ENCODE measurements at regions not wholly inside any gene's neighbourhood (a gene's known extent, or its start where the extent isn't known, plus 50 kb on each side); places are given as distances from the start of the nearest gene placed in this dataset.
"Not testable (repeated sequence)": the region's sequence is repeated elsewhere in the genome, so short reads cannot be mapped to it uniquely, and the experiment has no call there.

GRCh38 chr9:74107692-74108091 lies 389.4 kb upstream of the RORB start:
- DNase-seq: no peak

- DNase-seq: no peak
Measured at GRCh38 chr9:74115976-74116375, 381.2 kb upstream of the RORB start.

GRCh38 chr9:74117151-74117550 lies 380.0 kb upstream of the RORB start:
- no peak for DNase-seq

- no peak for DNase-seq
Measured at GRCh38 chr9:74117731-74118130, 379.4 kb upstream of the RORB start.

GRCh38 chr9:74120061-74120460 lies 377.1 kb upstream of the RORB start:
- no peak for DNase-seq

GRCh38 chr9:74120470-74120869 lies 376.7 kb upstream of the RORB start:
- DNase-seq: no peak

GRCh38 chr9:74122216-74122615 lies 374.9 kb upstream of the RORB start:
- no peak for DNase-seq

GRCh38 chr9:74122661-74123060 lies 374.5 kb upstream of the RORB start:
- DNase-seq: no peak

- no peak for DNase-seq
Measured at GRCh38 chr9:74125941-74126340, 371.2 kb upstream of the RORB start.

GRCh38 chr9:74132986-74133385 lies 364.1 kb upstream of the RORB start:
- DNase-seq: no peak

- no peak for DNase-seq
Measured at GRCh38 chr9:74133921-74134320, 363.2 kb upstream of the RORB start.

- no peak for DNase-seq
Measured at GRCh38 chr9:74138182-74138581, 359.0 kb upstream of the RORB start.

- DNase-seq: no peak
Measured at GRCh38 chr9:74140141-74140540, 357.0 kb upstream of the RORB start.

- DNase-seq: no peak
Measured at GRCh38 chr9:74147906-74148305, 349.2 kb upstream of the RORB start.

GRCh38 chr9:74172874-74173273 lies 324.3 kb upstream of the RORB start:
- DNase-seq: no peak

- DNase-seq: no peak
Measured at GRCh38 chr9:74173284-74173683, 323.9 kb upstream of the RORB start.

GRCh38 chr9:74197771-74198170 lies 299.4 kb upstream of the RORB start:
- DNase-seq: not testable (repeated sequence)

GRCh38 chr9:74205056-74205455 lies 292.1 kb upstream of the RORB start:
- DNase-seq: no peak

- no peak for DNase-seq
Measured at GRCh38 chr9:74218385-74219063, 278.6 kb upstream of the RORB start.

- DNase-seq: no peak
Measured at GRCh38 chr9:74220327-74220726, 276.8 kb upstream of the RORB start.

- DNase-seq: no peak
Measured at GRCh38 chr9:74236857-74237256, 260.3 kb upstream of the RORB start.

- peak; percentile 18 for DNase-seq
Measured at GRCh38 chr9:74245866-74246497, 251.2 kb upstream of the RORB start.

GRCh38 chr9:74255489-74255984 lies 241.6 kb upstream of the RORB start:
- no peak for DNase-seq

- DNase-seq: no peak
Measured at GRCh38 chr9:74275872-74276508, 221.1 kb upstream of the RORB start.

Measured in CD4-positive, alpha-beta T cell treated with Interleukin-21 for 1 hour (primary cell).